ENCODE measurements at regions not wholly inside any gene's neighbourhood (a gene's known extent, or its start where the extent isn't known, plus 50 kb on each side); places are given as distances from the start of the nearest gene placed in this dataset.

- Histone ChIP-seq H3K9me3 (peaks cover 0 to 15% (median 0%) of the 10 kb centered on the region in 8 donors), H3K27ac (no peak overlapping the region), H3K27me3 (replicated peaks in 1 of 7) (no peaks in the 10 kb centered on the region), H3K36me3 (no peaks in the 10 kb centered on the region), H3K4me1 (no peaks in the 10 kb centered on the region), H3K4me3 (no peak overlapping the region)
- no peak for DNase-seq
- TF ChIP-seq, protein P1, sequence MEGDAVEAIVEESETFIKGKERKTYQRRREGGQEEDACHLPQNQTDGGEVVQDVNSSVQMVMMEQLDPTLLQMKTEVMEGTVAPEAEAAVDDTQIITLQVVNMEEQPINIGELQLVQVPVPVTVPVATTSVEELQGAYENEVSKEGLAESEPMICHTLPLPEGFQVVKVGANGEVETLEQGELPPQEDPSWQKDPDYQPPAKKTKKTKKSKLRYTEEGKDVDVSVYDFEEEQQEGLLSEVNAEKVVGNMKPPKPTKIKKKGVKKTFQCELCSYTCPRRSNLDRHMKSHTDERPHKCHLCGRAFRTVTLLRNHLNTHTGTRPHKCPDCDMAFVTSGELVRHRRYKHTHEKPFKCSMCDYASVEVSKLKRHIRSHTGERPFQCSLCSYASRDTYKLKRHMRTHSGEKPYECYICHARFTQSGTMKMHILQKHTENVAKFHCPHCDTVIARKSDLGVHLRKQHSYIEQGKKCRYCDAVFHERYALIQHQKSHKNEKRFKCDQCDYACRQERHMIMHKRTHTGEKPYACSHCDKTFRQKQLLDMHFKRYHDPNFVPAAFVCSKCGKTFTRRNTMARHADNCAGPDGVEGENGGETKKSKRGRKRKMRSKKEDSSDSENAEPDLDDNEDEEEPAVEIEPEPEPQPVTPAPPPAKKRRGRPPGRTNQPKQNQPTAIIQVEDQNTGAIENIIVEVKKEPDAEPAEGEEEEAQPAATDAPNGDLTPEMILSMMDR (IDR thresholded peaks at IDR 0.05 in 8 of 11, conservative IDR thresholded peaks at IDR 0.05 in 3 of 11), result no peak
- TF ChIP-seq POLR2A (IDR thresholded peaks at IDR 0.05) (no peak), POLR2AphosphoS5 (IDR thresholded peaks at IDR 0.05) (no peak)
- intact Hi-C loops (cut with DNase I; ENCODE audit: low total_unique reads), result no loop called here
- WGBS, 5 donors, result 65 to 82% (median 71%) methylated on average over 1 of the region's 1 CpG
Measured at GRCh38 chr6:10122164-10122563, 292.7 kb downstream of the TFAP2A start.

GRCh38 chr6:10112871-10113549, 301.9 kb downstream of the TFAP2A start:
- Histone ChIP-seq H3K27ac (no peak overlapping the region), H3K4me3 (no peak overlapping the region), H3K4me1 (no peaks in the 10 kb centered on the region), H3K9me3 (no peaks in the 10 kb centered on the region), H3K36me3 (no peaks in the 10 kb centered on the region), H3K27me3 (replicated peaks in 1 of 7) (peaks cover 0 to 22% (median 7%) of the 10 kb centered on the region in 7 donors)
- 15 to 25% (median 21%) methylated on average over 20 to 28 of the region's 28 CpGs for WGBS, 5 donors
- intact Hi-C loops (cut with DNase I; ENCODE audit: low total_unique reads), result no loop called here
- DNase-seq, result no peak
- TF ChIP-seq, protein P1 (IDR thresholded peaks at IDR 0.05 in 8 of 11, conservative IDR thresholded peaks at IDR 0.05 in 3 of 11), result no peak
- TF ChIP-seq POLR2A (IDR thresholded peaks at IDR 0.05) (no peak), POLR2AphosphoS5 (IDR thresholded peaks at IDR 0.05) (no peak)

GRCh38 chr6:10111975-10112374, 302.9 kb downstream of the TFAP2A start:
- Histone ChIP-seq H3K4me1 (no peaks in the 10 kb centered on the region), H3K36me3 (no peaks in the 10 kb centered on the region), H3K27ac (no peak overlapping the region), H3K27me3 (replicated peaks in 1 of 7) (peaks cover 0 to 22% (median 7%) of the 10 kb centered on the region in 7 donors), H3K4me3 (no peak overlapping the region), H3K9me3 (no peaks in the 10 kb centered on the region)
- no peak for DNase-seq
- WGBS, 5 donors, result 65 to 84% (median 74%) methylated on average over 7 of the region's 7 CpGs
- TF ChIP-seq POLR2AphosphoS5 (IDR thresholded peaks at IDR 0.05), result no peak
- TF ChIP-seq, protein P1 (IDR thresholded peaks at IDR 0.05 in 8 of 11, conservative IDR thresholded peaks at IDR 0.05 in 3 of 11), result no peak
- no peak for TF ChIP-seq POLR2A (IDR thresholded peaks at IDR 0.05)
- intact Hi-C loops (cut with DNase I; ENCODE audit: low total_unique reads), result no loop called here

DNA sequence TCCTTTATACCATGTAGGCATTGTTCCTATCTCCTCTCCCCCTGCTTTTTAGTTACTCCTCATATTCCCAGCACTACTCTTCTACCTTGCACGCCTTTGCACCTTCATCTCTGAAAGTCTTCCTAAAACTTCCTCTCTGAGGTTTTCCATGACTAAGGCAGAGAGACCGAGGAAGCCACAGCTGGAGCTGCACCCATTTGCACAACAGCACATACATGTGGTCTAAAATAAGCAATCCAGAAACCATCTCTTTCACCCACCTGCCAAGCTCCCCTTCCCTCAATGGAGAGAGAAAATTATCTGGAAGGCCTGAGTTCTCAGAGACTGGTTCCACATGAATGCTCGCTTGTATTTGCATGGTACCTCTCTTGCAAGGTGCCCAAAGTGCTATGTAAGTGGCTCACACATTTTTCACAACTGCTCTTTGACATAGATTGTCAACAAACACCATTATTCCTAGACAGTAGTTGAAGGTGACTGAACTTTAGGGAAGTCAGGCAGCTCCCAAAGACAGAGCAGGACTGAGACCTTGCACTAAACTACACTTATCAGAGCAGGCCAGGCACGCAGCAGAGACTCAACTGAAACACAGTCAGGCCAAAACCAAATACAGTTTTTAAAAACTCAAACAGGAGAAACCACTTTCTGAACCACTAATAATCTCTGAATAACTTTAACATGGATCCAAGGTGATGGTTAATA, 313.2 kb downstream of the TFAP2A start:
- TF ChIP-seq, protein P1 (IDR thresholded peaks at IDR 0.05 in 8 of 11, conservative IDR thresholded peaks at IDR 0.05 in 3 of 11), result no peak
- no peak for TF ChIP-seq POLR2AphosphoS5 (IDR thresholded peaks at IDR 0.05)
- Histone ChIP-seq H3K27ac (no peak overlapping the region), H3K9me3 (no peaks in the 10 kb centered on the region), H3K4me3 (no peak overlapping the region), H3K36me3 (no peaks in the 10 kb centered on the region), H3K27me3 (replicated peaks in 1 of 7) (no peaks in the 10 kb centered on the region), H3K4me1 (no peaks in the 10 kb centered on the region)
- no peak for DNase-seq
- 68 to 87% (median 77%) methylated on average over 4 of the region's 4 CpGs for WGBS, 5 donors
- intact Hi-C loops (cut with DNase I; ENCODE audit: low total_unique reads), result no loop called here

Data from spleen (tissue), 11 donors.